GM19193 (cell line): ENCODE measurements at regions not wholly inside any gene's neighbourhood (a gene's known extent, or its start where the extent isn't known, plus 50 kb on each side); places are given as distances from the start of the nearest gene placed in this dataset.

Experiments used
- POLR2A ChIP-seq: IDR thresholded peaks from 4 replicates; pipeline ENCODE4 v1.6.1; 2011; ENCODE audit not compliant: insufficient read depth, insufficient read length; ENCODE audit errors: extremely low read depth

- no peak for TF ChIP-seq POLR2A
Measured at GRCh38 chr6:112443179-112444065, 96.3 kb downstream of the RFPL4B start.

GRCh38 chr6:112450663-112451062 is 103.5 kb downstream of the RFPL4B start:
- no peak for TF ChIP-seq POLR2A

GRCh38 chr6:112457886-112458285 is 110.8 kb downstream of the RFPL4B start:
- no peak for TF ChIP-seq POLR2A

- TF ChIP-seq POLR2A = no peak
Measured at GRCh38 chr6:112459758-112460304, 112.7 kb downstream of the RFPL4B start.

GRCh38 chr6:112464901-112465665 is 118.0 kb downstream of the RFPL4B start:
- TF ChIP-seq POLR2A = no peak

- no peak for TF ChIP-seq POLR2A
Measured at GRCh38 chr6:112466373-112467151, 119.4 kb downstream of the RFPL4B start.

GRCh38 chr6:112468359-112468758 is 121.2 kb downstream of the RFPL4B start:
- TF ChIP-seq POLR2A = no peak

- TF ChIP-seq POLR2A = no peak
Measured at GRCh38 chr6:112469306-112469705, 122.2 kb downstream of the RFPL4B start.

- no peak for TF ChIP-seq POLR2A
Measured at GRCh38 chr6:112470376-112470775, 123.2 kb downstream of the RFPL4B start.

GRCh38 chr6:112470950-112471349 is 123.8 kb downstream of the RFPL4B start:
- TF ChIP-seq POLR2A = no peak

- TF ChIP-seq POLR2A = no peak
Measured at GRCh38 chr6:112475083-112475482, 128.0 kb downstream of the RFPL4B start.

GRCh38 chr6:112477125-112477524 is 130.0 kb downstream of the RFPL4B start:
- TF ChIP-seq POLR2A = no peak

GRCh38 chr6:112478036-112478435 is 130.9 kb downstream of the RFPL4B start:
- TF ChIP-seq POLR2A = no peak

GRCh38 chr6:112480553-112480952 is 133.4 kb downstream of the RFPL4B start:
- TF ChIP-seq POLR2A = no peak

GRCh38 chr6:112481211-112481610 is 134.1 kb downstream of the RFPL4B start:
- no peak for TF ChIP-seq POLR2A
